Ovary (tissue), 7 donors: ENCODE measurements at regions not wholly inside any gene's neighbourhood (a gene's known extent, or its start where the extent isn't known, plus 50 kb on each side); places are given as distances from the start of the nearest gene placed in this dataset.
"Not testable (repeated sequence)": the region's sequence is repeated elsewhere in the genome, so short reads cannot be mapped to it uniquely, and the experiment has no call there.

ENCODE experiments used
- DNase-seq, 5 donors: peaks; one replicate each; pipeline ENCODE4 v3.0.0-alpha.2; 2019 to 2020
- H3K27ac ChIP-seq, 2 donors: fragments of 200-600 bp; one replicate each; pipeline versions ENCODE4 v1.5.1 to v1.8.0; 2019 to 2022
- H3K27me3 ChIP-seq: fragments of 200-600 bp; one replicate; pipeline ENCODE4 v1.8.0; 2022
- H3K36me3 ChIP-seq: fragments of 200-600 bp; sonication (generic); one replicate; pipeline ENCODE4 v1.5.1; 2019
- H3K4me1 ChIP-seq: one replicate; pipeline ENCODE4 v1.8.1; 2013; ENCODE audit warnings: mild to moderate bottlenecking, moderate library complexity; ENCODE audit not compliant: insufficient read depth
- H3K4me3 ChIP-seq: fragments of 200-600 bp; sonication (generic); one replicate; pipeline ENCODE4 v1.5.1; 2017
- H3K9me3 ChIP-seq, 2 donors: fragments of 200-600 bp in 1 of 2; sonication (generic) in 1 of 2; one replicate each; pipeline versions ENCODE4 v1.5.1 to v1.8.1; 2013 to 2019; ENCODE audit warnings: mild to moderate bottlenecking in 1 of 2, moderate library complexity in 1 of 2
- CTCF ChIP-seq, 3 donors: fragments of 450-650 bp in 2 of 3; fragments of 200-600 bp in 1 of 3; IDR thresholded peaks; one replicate each; pipeline versions ENCODE4 v1.5.1 to v1.8.0; 2016 to 2022; ENCODE audit warnings: antibody characterized with exemption in 3 of 3, mild to moderate bottlenecking in 1 of 3
- EP300 ChIP-seq: sonication (generic); formaldehyde crosslinking; IDR thresholded peaks from one replicate; pipeline ENCODE4 v1.6.1; 2017; ENCODE audit warnings: antibody characterized with exemption
- POLR2A ChIP-seq: fragments of 450-650 bp; IDR thresholded peaks from one replicate; pipeline ENCODE4 v1.6.1; 2017; ENCODE audit warnings: antibody characterized with exemption, mild to moderate bottlenecking, moderate library complexity
- WGBS, 3 donors: extraction: QIAGEN DNeasy Blood & Tissue Kit in 1 of 3; methylation state at CpG; one replicate each; pipeline versions ENCODE4 v1.1.5 to v1.1.7; 2013 to 2017; 5-methylcytosine and 5-hydroxymethylcytosine counted together
- intact Hi-C, 4 donors: fragments of 100-400 bp; cut with DNase I; formaldehyde crosslinking; loops; one replicate each; pipeline versions ENCODE4 v1.11.0 to v1.15.1; 2022 to 2023
- donor health status: DM: no; HTN: no; CAD: no; lungs with moderate emphysema.
- donor health status: DM: no; HTN: no; CAD: no.
- donor health status: Bipolar disorder and iron deficiency.
- donor health status: DM: no; HTN: no; CAD: no.
- donor health status: DM: yes; HTN: yes; CAD: no.

DNA sequence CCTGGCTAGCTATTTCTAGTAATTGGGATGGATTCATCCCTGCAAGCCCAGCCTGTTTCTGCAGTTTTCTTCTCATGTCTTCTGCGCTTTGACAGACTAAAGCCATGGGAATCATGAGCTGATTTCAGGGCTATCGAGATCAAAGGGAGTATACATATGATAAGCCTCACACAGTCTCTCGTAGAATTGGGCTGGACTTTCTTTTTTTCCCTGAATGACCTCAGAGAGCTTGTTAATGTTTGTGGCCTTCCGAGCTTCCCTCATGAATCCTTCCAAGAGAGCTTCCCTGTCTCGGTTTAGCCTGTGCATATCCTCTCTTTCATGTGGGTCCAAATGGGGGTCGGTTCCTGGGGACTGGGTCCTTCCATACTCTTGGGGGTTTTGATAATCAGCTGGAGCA is 130.3 kb downstream of the ADRA2C start:
- no peak for DNase-seq
- H3K4me1 ChIP-seq, result no peaks in the 10 kb centered on the region
- H3K4me3 ChIP-seq, result no peak overlapping the region
- intact Hi-C loops, result no loop called here
- no peak for TF ChIP-seq POLR2A
- no peak for TF ChIP-seq CTCF (IDR thresholded peaks at IDR 0.05)
- TF ChIP-seq EP300, result no peak
- H3K9me3 ChIP-seq, result no peaks in the 10 kb centered on the region
- 49 to 65% (median 54%) methylated on average over 6 of the region's 6 CpGs for WGBS, 3 donors
- no peak overlapping the region for H3K27ac ChIP-seq
- no peaks in the 10 kb centered on the region for H3K36me3 ChIP-seq
- H3K27me3 ChIP-seq, result no peaks in the 10 kb centered on the region

DNA sequence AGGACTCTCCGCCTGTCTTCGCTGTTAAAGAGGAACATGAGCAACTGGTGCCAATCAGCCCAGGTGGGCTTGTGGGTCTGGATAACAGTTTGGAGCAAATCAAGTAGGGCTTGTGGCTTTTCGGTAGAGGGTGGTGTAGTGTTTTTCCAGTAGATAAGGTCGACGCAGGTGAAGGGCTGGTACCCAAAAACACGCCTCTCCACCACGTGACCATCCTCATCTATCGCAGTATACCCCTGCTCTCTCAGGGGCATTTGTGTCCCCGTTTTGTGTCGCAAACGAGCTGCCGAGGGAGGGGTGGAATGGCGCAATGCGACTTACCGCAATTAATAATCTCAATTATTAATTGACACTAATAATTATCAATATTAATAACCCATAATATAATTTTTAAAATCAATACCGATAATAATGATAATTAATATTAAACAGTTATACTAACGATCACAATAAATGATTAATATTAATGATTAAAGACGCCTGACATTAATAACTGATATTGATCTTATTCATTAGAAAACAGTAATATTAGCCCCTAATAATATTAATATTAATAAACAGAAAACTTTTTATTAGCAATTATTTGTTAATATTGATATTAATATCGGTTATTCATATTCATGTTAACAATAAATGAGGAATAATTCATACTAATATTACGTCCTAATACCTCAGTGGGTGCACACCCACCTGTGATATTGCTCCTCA is 130.8 kb downstream of the ADRA2C start:
- WGBS, 3 donors, result 87 to 91% (median 91%) methylated on average over 20 of the region's 20 CpGs
- H3K27me3 ChIP-seq, H3K4me1 ChIP-seq, H3K9me3 ChIP-seq, H3K36me3 ChIP-seq, DNase-seq, H3K4me3 ChIP-seq, H3K27ac ChIP-seq, intact Hi-C loops: not testable (repeated sequence)

DNA sequence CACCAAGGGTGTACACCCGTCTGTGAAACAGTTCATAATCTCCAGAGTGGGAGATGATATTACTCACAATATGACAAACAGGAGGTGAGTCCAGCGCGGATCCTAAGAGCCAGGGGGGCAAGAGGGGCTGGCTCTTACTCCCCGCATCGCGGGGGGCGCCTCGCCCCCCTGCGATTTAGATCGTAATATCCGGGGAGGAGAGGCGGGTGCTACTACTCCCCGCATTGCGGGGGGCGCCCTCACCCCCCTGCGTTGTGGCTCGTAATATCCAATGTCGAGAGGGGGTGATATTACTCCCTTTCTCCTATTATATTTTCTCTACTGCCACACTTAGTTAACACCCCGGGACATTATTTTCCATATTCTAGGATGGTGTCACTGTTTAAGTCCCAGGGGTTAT is 131.9 kb downstream of the ADRA2C start:
- Histone ChIP-seq H3K36me3 (no peaks in the 10 kb centered on the region), H3K9me3 (no peaks in the 10 kb centered on the region), H3K4me3 (no peak overlapping the region), H3K27me3 (no peaks in the 10 kb centered on the region), H3K27ac (no peak overlapping the region), H3K4me1 (no peaks in the 10 kb centered on the region)
- no peak for DNase-seq
- intact Hi-C loops, result no loop called here
- 78 to 82% (median 82%) methylated on average over 19 of the region's 19 CpGs for WGBS, 3 donors
- TF ChIP-seq POLR2A (no peak), CTCF (IDR thresholded peaks at IDR 0.05) (no peak), EP300 (no peak)

GRCh38 chr4:3898928-3899327 is 132.7 kb downstream of the ADRA2C start:
- H3K9me3 ChIP-seq, H3K27me3 ChIP-seq, H3K4me3 ChIP-seq, H3K27ac ChIP-seq, DNase-seq, H3K36me3 ChIP-seq, intact Hi-C loops, H3K4me1 ChIP-seq: not testable (repeated sequence)
- WGBS, 3 donors, result 86 to 90% (median 88%) methylated on average over 10 of the region's 10 CpGs

- WGBS, 3 donors, result 15 to 25% (median 20%) methylated on average over 14 to 15 of the region's 15 CpGs
- intact Hi-C loops, H3K36me3 ChIP-seq, H3K4me1 ChIP-seq, H3K27ac ChIP-seq, H3K27me3 ChIP-seq, H3K9me3 ChIP-seq, DNase-seq, H3K4me3 ChIP-seq: not testable (repeated sequence)
These were observed 138.2 kb downstream of the ADRA2C start for GRCh38 chr4:3904264-3904955.

GRCh38 chr4:3909616-3910015 is 143.4 kb downstream of the ADRA2C start:
- H3K27ac ChIP-seq, H3K4me3 ChIP-seq, DNase-seq, H3K36me3 ChIP-seq, H3K9me3 ChIP-seq, H3K4me1 ChIP-seq, H3K27me3 ChIP-seq, intact Hi-C loops: not testable (repeated sequence)
- WGBS, 3 donors, result 83 to 91% (median 91%) methylated on average over 3 of the region's 3 CpGs

DNA sequence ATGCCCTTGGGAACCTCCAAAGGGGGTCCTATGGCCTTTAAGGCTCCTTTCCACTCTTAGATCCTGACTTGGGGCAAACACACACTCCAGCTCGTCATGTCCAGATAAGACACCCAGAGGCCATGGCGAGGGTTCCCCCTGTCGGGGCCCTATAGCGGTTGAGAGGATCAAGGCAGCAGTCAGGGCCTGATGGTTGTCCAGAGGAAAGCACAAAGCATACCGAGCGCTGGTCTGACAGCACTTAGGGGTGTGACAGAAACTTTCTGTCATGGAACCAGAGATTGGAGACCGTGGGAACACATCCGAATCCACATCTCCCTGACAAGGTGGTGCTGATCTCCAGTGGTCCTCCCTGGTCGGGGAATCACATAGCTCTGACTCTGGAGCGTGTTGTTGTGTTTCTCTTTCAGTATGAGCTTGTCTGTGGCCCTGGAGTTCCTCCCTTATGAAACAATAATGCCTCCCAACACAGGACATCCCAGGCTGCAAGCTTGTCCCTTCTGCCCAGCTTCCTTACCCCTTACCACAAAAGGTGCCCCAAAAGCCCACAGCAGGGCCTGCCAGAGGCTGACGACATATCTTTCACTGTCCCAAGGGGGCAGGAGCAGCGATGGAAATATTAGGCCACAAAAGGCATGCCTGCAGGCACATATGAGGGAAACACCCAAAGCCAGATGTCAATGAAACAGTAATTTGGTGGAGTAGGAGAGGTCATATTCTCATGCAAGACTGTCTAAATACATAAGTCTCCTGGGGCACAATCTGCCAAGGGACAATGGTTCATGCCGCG is 144.2 kb downstream of the ADRA2C start:
- H3K9me3 ChIP-seq, H3K27me3 ChIP-seq, H3K27ac ChIP-seq, H3K4me3 ChIP-seq, DNase-seq, H3K4me1 ChIP-seq, H3K36me3 ChIP-seq, intact Hi-C loops: not testable (repeated sequence)
- WGBS, 3 donors, result 78 to 87% (median 85%) methylated on average over 14 of the region's 14 CpGs
